Stimulated activated naive CD8-positive, alpha-beta T cell treated with anti-CD3 and anti-CD28 coated beads, Interleukin-15, amount 100 ng/mL, for 72 hours (primary cell): ENCODE measurements at regions not wholly inside any gene's neighbourhood (a gene's known extent, or its start where the extent isn't known, plus 50 kb on each side); places are given as distances from the start of the nearest gene placed in this dataset.

ENCODE experiments used
- ATAC-seq: fragments of 150-1000 bp; cut with Tn5 transposase; 2 replicates; pipeline ENCODE4 v1.10.0; 2021; ENCODE audit warnings: mild to moderate bottlenecking, moderate library complexity
- DNase-seq, 2 donors: peaks; one replicate each; pipeline ENCODE4 v3.0.0; 2021 to 2022
- H3K27ac Mint-ChIP-seq, 2 donors: one replicate each; pipeline ENCODE4 v1.8.0; 2022; ENCODE audit warnings: mild to moderate bottlenecking in 2 of 2, mixed read lengths in 2 of 2, moderate library complexity in 2 of 2
- H3K27me3 Mint-ChIP-seq: one replicate; pipeline ENCODE4 v1.8.0; 2022; ENCODE audit warnings: mixed read lengths
- H3K4me1 Mint-ChIP-seq: one replicate; pipeline ENCODE4 v1.8.0; 2022; ENCODE audit warnings: mild to moderate bottlenecking, mixed read lengths
- H3K4me3 Mint-ChIP-seq, 2 donors: one replicate each; pipeline ENCODE4 v1.8.0; 2022; ENCODE audit warnings: mild to moderate bottlenecking in 2 of 2, mixed read lengths in 2 of 2, moderate library complexity in 1 of 2
- H3K9me3 Mint-ChIP-seq, 2 donors: one replicate each; pipeline ENCODE4 v1.8.0; 2022; ENCODE audit warnings: mixed read lengths in 2 of 2

DNA sequence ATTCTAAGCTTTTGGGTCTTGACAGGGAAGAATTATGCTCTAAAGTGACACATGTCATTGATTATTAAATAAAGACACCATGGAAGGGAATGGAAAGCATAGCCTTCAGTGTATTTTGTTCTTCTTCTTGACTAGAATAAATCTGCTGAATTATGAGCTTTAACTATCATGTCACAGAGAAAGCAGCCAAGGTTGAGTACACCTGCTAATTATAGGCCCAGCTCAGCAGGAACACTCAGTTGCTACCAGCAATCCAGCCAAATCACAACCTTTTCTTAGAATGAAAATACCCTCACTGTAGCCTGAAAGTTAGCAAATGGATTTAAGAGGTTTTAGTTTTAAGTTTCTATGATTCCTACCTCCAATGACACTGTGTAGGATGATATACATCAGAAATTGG, 225.3 kb upstream of the RHOBTB1 start:
- Mint-ChIP-seq H3K9me3 (peaks cover 0 to 6% of the 10 kb centered on the region in 2 donors), H3K27ac (no peak overlapping the region), H3K4me1 (no peaks in the 10 kb centered on the region), H3K4me3 (no peak overlapping the region), H3K27me3 (no peaks in the 10 kb centered on the region)
- DNase-seq (no peak), ATAC-seq (no peak)

DNA sequence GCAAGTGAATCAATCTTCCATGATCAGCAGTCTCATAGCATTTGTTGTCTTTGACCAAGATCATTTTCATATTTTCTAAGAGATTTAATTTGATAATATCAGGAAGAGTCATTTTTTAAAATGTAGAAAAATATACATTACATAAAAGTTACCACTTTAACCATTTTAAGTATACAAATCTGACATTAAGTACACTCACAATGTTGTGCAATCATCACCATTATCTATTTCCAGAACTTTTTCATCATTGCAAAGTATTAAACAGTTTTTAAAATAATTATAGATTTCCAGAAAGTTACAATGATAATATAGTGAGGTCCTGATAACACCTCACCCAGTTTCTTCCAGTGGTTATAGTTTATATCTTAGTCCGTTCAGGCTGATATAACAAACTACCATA, 222.5 kb upstream of the RHOBTB1 start:
- DNase-seq = no peak
- Mint-ChIP-seq H3K4me1 (no peaks in the 10 kb centered on the region), H3K27ac (no peak overlapping the region), H3K27me3 (no peaks in the 10 kb centered on the region), H3K9me3 (peaks cover 0 to 6% of the 10 kb centered on the region in 2 donors), H3K4me3 (no peak overlapping the region)
- no peak for ATAC-seq

DNA sequence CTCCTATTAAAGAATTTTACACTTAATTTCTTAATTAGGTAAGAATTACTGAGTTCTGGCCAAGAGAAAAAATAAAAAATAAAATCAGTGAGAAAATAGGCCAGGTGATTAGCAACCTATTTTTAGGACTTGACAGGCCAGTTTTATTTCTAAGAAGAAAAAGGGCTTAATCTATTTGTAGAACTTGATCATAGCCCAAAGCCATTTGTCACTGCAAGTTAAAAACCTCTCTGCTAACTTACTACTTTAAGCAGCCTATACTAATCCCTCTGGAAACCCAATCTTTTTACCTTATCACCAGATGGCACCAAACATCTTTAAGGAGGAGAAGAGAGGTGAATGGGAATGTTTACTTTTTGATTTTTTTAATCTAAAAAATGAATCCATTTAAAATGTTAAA, 222.1 kb upstream of the RHOBTB1 start:
- Mint-ChIP-seq H3K4me3 (no peak overlapping the region), H3K4me1 (no peaks in the 10 kb centered on the region), H3K9me3 (peaks cover 0 to 6% of the 10 kb centered on the region in 2 donors), H3K27ac (no peak overlapping the region), H3K27me3 (no peaks in the 10 kb centered on the region)
- no peak for DNase-seq
- no peak for ATAC-seq

DNA sequence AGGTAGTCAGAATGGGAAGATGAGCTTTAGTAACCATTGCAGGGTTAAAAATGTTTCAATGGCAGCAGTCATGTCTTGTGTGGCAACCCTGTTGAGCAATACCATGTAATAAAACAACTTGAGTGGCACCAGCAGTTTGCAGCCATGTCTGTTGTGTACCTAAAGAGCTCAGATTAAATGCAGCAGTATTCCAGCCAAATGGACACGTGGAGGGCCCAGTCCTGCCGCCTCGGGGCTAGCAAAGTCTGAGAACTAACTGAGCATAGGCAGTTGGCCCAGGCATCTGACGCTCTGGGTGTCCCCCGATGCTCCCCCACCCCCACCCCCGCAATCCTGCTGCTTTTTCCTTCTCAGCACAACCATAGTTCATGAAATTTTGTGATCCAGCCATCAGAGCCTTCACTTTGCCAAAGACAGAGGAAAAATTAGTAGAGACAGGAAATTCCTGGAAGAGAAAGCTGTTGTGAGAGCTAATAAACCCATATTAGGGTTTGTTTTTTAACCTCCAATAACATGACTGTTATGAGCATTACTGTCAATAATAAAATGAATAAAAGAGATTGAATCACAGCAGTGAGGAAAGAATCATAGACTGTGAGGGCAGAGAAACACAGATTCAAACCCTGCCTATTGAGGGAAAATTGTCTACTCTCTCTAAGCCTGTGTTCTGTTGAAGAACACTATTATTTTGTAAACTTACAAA, 220.6 kb upstream of the RHOBTB1 start:
- no peaks in the 10 kb centered on the region for H3K27me3 Mint-ChIP-seq
- peaks cover 0 to 6% of the 10 kb centered on the region in 2 donors for H3K9me3 Mint-ChIP-seq
- H3K27ac Mint-ChIP-seq = no peak overlapping the region
- DNase-seq (no peak), ATAC-seq (no peak)
- H3K4me3 Mint-ChIP-seq = no peak overlapping the region
- no peaks in the 10 kb centered on the region for H3K4me1 Mint-ChIP-seq

DNA sequence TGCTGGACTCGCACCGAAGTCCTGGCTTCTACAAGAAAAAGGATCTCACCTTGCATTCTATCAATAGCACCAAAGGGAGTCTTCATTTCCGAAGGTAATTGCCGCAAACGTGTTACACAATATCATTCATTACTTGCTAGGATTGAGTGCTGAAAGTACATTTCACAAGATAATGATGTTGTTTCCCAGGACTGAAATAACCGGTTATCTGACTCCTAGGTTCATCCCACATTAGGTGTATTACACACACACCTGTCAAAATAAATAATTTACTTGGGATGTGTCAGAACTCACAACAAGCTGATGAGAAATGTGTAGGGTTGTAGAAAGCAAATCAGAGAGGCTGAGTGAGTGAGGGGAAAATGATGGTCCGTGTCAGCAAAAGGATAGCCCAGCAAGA, 219.4 kb upstream of the RHOBTB1 start:
- H3K27me3 Mint-ChIP-seq = no peaks in the 10 kb centered on the region
- DNase-seq (no peak), ATAC-seq (no peak)
- H3K27ac Mint-ChIP-seq = no peak overlapping the region
- peaks cover 0 to 6% of the 10 kb centered on the region in 2 donors for H3K9me3 Mint-ChIP-seq
- no peak overlapping the region for H3K4me3 Mint-ChIP-seq
- H3K4me1 Mint-ChIP-seq = no peaks in the 10 kb centered on the region

DNA sequence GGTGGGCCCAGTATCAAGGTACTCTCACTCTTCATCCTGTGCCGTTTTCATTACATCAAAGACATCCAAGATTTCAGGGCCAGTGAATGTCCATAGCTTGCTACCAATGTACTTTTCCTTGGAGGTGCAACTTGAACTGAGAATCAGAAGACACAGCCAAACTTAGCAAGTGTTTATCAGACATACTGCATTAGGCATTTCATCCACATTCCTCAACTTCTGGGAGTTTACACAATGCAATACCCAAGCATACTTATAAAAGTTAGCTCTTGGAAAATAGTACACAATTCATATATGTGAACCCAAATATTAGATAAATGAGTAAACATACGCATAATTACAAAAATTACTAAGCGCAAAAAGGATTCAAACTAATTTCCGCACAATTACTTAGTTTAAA, 216.3 kb upstream of the RHOBTB1 start:
- H3K9me3 Mint-ChIP-seq = no peaks in the 10 kb centered on the region
- no peaks in the 10 kb centered on the region for H3K27me3 Mint-ChIP-seq
- no peak for ATAC-seq
- H3K27ac Mint-ChIP-seq = no peak overlapping the region
- H3K4me1 Mint-ChIP-seq = no peaks in the 10 kb centered on the region
- no peak overlapping the region for H3K4me3 Mint-ChIP-seq
- no peak for DNase-seq

DNA sequence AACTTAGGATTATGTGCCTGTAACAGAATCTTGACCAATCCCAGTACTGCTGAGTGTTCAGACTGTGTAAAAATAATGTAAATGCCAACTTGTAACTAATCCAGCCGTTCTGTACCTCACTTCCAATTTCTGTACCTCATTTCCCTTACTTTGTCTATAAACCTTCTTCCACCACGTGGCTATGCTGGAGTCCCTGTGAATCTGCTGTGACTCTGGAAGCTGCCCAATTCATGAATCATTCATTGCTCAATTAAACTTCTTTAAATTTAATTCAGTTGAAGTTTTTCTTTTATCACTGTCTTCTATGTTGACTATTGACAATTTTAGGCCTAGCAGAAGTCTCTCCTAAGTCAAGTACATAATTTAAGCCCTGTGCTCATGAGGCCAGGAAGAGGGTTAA, 215.3 kb upstream of the RHOBTB1 start:
- no peak overlapping the region for H3K4me3 Mint-ChIP-seq
- H3K27me3 Mint-ChIP-seq = no peaks in the 10 kb centered on the region
- no peak for ATAC-seq
- H3K4me1 Mint-ChIP-seq = no peaks in the 10 kb centered on the region
- H3K9me3 Mint-ChIP-seq = no peaks in the 10 kb centered on the region
- no peak overlapping the region for H3K27ac Mint-ChIP-seq
- no peak for DNase-seq

DNA sequence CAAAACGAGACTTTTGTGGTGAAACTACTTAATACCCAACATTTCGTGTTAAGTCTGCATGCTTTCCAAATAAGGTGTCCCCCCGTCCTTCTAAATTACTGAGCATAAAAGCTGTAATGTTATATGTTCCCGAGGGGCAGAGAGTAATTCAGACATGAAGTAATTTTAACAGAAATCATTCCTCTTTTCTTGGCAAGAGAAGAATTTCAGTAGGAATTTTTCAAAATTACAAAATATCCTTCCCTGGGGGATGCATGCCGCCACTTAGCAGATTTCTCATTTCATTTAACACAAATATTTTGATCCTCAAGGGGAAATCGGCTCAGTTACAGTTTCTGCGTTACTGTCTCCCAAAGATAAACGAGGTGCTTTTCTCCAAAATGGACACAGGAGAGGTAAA, 213.2 kb upstream of the RHOBTB1 start:
- ATAC-seq (no peak), DNase-seq (no peak)
- H3K4me3 Mint-ChIP-seq = no peak overlapping the region
- H3K4me1 Mint-ChIP-seq = no peaks in the 10 kb centered on the region
- no peak overlapping the region for H3K27ac Mint-ChIP-seq
- H3K9me3 Mint-ChIP-seq = no peaks in the 10 kb centered on the region
- H3K27me3 Mint-ChIP-seq = no peaks in the 10 kb centered on the region

DNA sequence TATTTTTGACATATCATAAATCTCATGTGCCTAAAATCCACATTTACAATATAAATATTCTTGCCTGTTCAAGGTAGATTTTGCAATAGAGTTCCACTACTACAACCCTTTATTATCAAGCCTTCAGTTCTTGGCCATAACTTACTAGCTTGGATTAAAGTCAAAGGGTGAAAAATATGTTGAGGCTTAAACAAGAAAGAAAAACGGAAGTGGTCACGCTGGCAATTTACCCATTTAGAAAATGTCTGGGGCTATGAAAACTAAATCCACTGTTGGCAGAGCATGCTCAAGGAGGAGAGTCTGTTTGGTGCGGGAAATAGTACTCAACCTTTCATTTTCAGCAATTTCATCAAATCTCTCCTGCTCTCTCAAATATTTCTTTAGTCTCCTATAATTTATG, 209.8 kb upstream of the RHOBTB1 start:
- no peak overlapping the region for H3K4me3 Mint-ChIP-seq
- ATAC-seq (no peak), DNase-seq (no peak)
- H3K27me3 Mint-ChIP-seq = no peaks in the 10 kb centered on the region
- H3K9me3 Mint-ChIP-seq = no peaks in the 10 kb centered on the region
- no peaks in the 10 kb centered on the region for H3K4me1 Mint-ChIP-seq
- no peak overlapping the region for H3K27ac Mint-ChIP-seq

DNA sequence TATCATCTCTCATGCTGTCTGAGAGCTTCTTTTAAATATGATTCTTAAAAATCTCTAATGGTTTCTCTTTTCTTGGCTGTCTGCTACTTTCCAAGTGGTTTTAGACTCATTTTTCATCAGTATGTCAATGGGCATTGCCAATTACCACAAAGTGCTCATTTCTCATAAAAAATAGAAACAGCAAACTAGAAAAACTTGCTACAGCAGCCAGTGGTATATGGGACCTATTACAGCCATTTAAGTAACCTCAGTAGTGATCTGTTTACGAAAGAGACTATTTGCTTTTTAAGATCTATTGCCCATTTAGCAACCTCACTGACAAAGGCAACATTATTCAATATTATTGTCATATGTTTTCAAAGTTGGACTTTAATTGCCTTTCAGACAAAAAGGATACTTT, 207.1 kb upstream of the RHOBTB1 start:
- no peak overlapping the region for H3K4me3 Mint-ChIP-seq
- no peaks in the 10 kb centered on the region for H3K9me3 Mint-ChIP-seq
- no peaks in the 10 kb centered on the region for H3K27me3 Mint-ChIP-seq
- no peak overlapping the region for H3K27ac Mint-ChIP-seq
- DNase-seq (no peak), ATAC-seq (no peak)
- no peaks in the 10 kb centered on the region for H3K4me1 Mint-ChIP-seq

DNA sequence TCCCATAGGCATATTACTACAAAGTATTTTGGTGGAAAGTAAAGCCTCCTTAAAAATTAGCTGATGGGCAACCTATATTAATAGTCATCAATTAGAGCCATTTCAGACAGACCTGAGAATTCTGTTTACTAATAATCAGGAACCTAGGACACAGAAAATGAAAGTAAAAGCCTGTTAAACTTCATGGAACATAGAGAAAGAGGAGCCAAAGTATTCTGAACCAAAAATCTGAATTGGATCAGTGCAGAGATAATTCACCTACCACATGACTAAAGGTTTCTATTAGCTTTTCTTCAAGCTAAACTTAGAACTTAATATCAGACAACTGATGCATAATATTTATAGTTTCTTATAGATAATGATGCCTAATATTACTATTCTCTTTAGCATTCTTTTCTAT, 204.5 kb upstream of the RHOBTB1 start:
- Mint-ChIP-seq H3K4me1 (no peaks in the 10 kb centered on the region), H3K27me3 (no peaks in the 10 kb centered on the region), H3K27ac (no peak overlapping the region), H3K9me3 (no peaks in the 10 kb centered on the region), H3K4me3 (no peak overlapping the region)
- DNase-seq (no peak), ATAC-seq (no peak)

DNA sequence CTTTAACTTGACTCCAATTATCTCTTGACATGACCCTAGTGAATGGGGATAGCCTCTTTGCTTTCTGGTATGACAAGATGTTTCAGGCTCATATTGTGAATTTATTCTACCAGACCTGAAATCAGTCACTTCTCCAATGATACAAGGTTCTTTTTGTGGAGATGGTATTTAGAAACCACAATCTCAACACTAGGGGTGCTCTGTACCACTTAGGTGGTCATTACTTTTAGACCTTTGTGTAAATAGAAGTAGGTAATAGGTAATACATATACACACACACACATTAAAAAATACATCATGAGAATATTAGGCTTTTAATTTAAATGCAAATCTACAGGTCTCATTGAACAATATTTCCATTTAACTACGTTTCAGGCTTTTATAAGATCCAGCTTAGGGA, 199.0 kb upstream of the RHOBTB1 start:
- Mint-ChIP-seq H3K27me3 (no peaks in the 10 kb centered on the region), H3K4me3 (no peak overlapping the region), H3K9me3 (no peaks in the 10 kb centered on the region), H3K27ac (no peak overlapping the region), H3K4me1 (no peaks in the 10 kb centered on the region)
- ATAC-seq = no peak
- DNase-seq = no peak

DNA sequence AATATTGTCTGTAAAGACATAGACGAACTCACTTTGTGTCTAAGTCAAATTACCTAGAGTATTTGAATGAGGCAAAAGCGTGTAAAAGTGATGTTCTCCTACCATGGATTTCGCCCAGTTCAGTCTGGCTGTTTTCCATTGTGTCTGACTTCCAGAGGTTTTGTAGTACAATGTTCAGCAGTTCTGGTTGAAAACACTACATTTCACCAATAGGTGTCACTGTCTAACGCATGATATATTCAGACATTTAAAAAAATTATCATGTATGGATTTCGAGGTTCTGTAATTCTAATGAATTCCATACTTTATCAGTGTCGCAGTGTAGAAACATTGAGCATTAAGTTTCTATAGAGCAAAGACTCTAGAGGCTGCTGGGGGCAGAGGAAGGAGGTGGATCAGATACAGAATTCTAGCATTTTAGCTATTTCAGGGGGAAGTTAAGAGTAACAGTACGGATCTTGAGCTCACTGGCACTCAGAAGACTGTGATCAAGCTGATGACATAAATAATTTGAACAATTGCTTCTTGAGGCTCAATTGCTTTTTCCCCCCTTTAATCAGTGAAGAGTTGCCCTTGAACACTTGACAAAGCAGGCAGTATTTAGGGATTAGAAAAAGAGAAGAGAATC, 196.9 kb upstream of the RHOBTB1 start:
- H3K9me3 Mint-ChIP-seq = no peaks in the 10 kb centered on the region
- no peaks in the 10 kb centered on the region for H3K4me1 Mint-ChIP-seq
- DNase-seq (no peak), ATAC-seq (no peak)
- no peak overlapping the region for H3K27ac Mint-ChIP-seq
- H3K4me3 Mint-ChIP-seq = no peak overlapping the region
- no peaks in the 10 kb centered on the region for H3K27me3 Mint-ChIP-seq

DNA sequence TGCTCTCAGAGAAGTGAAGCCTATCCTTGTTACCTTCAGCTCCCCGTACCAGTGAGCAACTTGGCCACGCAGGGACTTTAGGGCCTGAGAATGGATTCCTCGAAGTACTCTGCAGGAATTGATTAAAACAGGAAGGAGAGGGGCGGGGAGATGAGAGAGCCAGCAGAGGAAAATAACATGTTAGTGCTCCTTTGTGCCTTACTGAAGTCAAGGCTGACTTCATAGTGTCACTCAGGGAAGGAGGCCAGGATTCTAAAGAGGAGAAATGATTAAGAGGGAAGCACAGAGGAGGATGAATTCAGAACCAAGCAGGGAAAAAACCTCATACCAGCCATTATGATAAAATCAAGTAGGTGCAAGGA, 195.6 kb upstream of the RHOBTB1 start:
- DNase-seq (no peak), ATAC-seq (no peak)

DNA sequence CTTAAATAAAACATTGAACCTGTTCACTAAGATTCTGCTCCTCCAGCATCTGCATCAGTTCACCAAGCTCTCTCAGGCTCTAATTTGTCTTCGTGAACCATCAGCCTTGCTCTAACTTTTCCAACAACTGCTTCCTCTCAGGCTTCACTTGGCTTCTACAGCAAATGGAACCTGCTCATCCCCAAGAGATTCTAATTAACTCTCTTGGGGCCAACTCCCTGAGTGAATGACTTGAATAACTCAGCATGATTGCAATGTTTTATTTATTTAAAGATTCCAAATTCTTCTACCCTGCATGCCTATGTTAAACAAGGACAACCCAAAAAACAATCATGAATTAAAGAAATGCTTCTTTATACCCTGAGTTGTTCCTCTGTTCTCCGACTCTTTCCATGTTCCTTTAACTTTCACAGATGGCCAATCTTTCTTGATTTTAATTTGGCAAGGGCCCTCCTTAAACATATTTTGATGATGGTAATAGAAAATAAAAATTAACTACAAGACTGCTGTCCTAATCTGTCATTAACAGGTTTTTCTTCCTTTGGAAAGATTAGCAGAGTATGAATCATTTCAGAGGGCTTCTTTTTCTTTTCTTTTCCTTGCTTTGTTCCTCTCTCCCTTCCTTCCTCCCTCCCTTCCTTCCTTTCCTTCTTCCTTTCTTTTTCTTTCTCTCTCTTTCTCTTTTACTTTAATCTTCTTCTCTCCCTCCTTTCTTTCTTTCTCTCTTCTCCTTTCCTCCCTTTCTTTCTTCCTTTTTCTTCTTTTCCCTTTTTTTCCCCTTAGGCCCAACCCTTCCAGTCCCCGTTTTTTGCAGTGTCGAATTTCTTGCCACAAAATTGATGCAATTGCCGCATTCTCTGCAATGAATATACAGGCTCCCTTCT, 195.0 kb upstream of the RHOBTB1 start:
- ATAC-seq = no peak
- DNase-seq = no peak
- Mint-ChIP-seq H3K27me3 (no peaks in the 10 kb centered on the region), H3K9me3 (no peaks in the 10 kb centered on the region), H3K27ac (no peak overlapping the region), H3K4me3 (no peak overlapping the region), H3K4me1 (no peaks in the 10 kb centered on the region)

More for the DNA sequence above, 195.6 kb upstream of the RHOBTB1 start:
- no peaks in the 10 kb centered on the region for H3K27me3 Mint-ChIP-seq
- H3K27ac Mint-ChIP-seq = no peak overlapping the region
- H3K9me3 Mint-ChIP-seq = no peaks in the 10 kb centered on the region
- H3K4me3 Mint-ChIP-seq = no peak overlapping the region
- H3K4me1 Mint-ChIP-seq = no peaks in the 10 kb centered on the region

DNA sequence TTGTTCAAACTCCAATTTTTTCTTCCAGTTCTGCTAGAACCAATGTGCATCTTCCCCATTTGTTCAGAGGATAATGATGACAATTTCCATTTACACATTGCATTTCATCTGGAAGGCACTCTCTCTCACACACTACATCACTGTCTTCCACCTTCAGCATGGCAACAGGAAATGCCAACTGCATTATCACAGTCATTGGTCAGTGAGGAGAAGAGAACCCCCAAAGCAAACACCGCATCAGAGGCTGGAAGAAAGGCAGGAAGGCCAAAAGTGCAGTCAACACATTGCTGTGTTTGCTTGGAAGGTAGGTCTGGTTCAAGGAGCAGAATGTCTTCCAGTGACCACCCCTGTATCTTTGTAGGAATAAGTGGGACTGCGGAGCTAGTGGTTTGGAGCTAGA, 192.2 kb upstream of the RHOBTB1 start:
- no peak overlapping the region for H3K27ac Mint-ChIP-seq
- H3K4me3 Mint-ChIP-seq = no peak overlapping the region
- H3K4me1 Mint-ChIP-seq = no peaks in the 10 kb centered on the region
- no peaks in the 10 kb centered on the region for H3K27me3 Mint-ChIP-seq
- no peaks in the 10 kb centered on the region for H3K9me3 Mint-ChIP-seq
- no peak for DNase-seq
- no peak for ATAC-seq
